Heart right ventricle (tissue), 16 donors: ENCODE measurements at regions not wholly inside any gene's neighbourhood (a gene's known extent, or its start where the extent isn't known, plus 50 kb on each side); places are given as distances from the start of the nearest gene placed in this dataset.
"Not testable (repeated sequence)": the region's sequence is repeated elsewhere in the genome, so short reads cannot be mapped to it uniquely, and the experiment has no call there.

ENCODE experiments used
- ATAC-seq, 8 donors: fragments of 200-7000 bp; cut with Tn5 transposase; one replicate each; pipeline ENCODE4 v1.9.1; 2020; ENCODE audit warnings: mild to moderate bottlenecking in 8 of 8, moderate library complexity in 8 of 8, moderate number of reproducible peaks in 1 of 8
- DNase-seq, 2 donors: peaks; one replicate each; pipeline ENCODE4 v3.0.0-alpha.2; 2020
- H3K27ac ChIP-seq, 10 donors: fragments of 200-600 bp; sonication (generic) in 2 of 10; one replicate each; pipeline versions ENCODE4 v1.5.0 to v1.8.0; 2020 to 2022; ENCODE audit warnings: mild to moderate bottlenecking in 3 of 10
- H3K27me3 ChIP-seq, 7 donors: fragments of 200-600 bp; one replicate each; pipeline ENCODE4 v1.8.0; 2021 to 2022; ENCODE audit warnings: mild to moderate bottlenecking in 2 of 7
- H3K36me3 ChIP-seq, 9 donors: fragments of 200-600 bp; sonication (generic) in 1 of 9; one replicate each; pipeline versions ENCODE4 v1.5.0 to v1.8.0; 2020 to 2022; ENCODE audit warnings: mild to moderate bottlenecking in 2 of 9
- H3K4me1 ChIP-seq, 9 donors: fragments of 200-600 bp; sonication (generic) in 1 of 9; one replicate each; pipeline versions ENCODE4 v1.5.0 to v1.8.0; 2020 to 2022; ENCODE audit warnings: mild to moderate bottlenecking in 4 of 9
- H3K4me3 ChIP-seq, 10 donors: fragments of 200-600 bp; sonication (generic) in 2 of 10; one replicate each; pipeline versions ENCODE4 v1.5.0 to v1.8.0; 2020 to 2022; ENCODE audit warnings: mild to moderate bottlenecking in 7 of 10, moderate library complexity in 2 of 10
- H3K9me3 ChIP-seq, 11 donors: fragments of 200-600 bp in 10 of 11; sonication (generic) in 2 of 11; one replicate each; pipeline versions ENCODE4 v1.5.0 to v1.8.0; 2013 to 2022; ENCODE audit warnings: mild to moderate bottlenecking in 2 of 11, control low read depth in 1 of 11, moderate library complexity in 1 of 11
- WGBS, 2 donors: extraction: QIAGEN DNeasy Blood & Tissue Kit; methylation state at CpG; one replicate each; pipeline ENCODE4 v1.1.7; 2013; ENCODE audit warnings: inconsistent platforms in 1 of 2; 5-methylcytosine and 5-hydroxymethylcytosine counted together
- intact Hi-C, 10 donors: fragments of 100-400 bp; cut with DNase I; formaldehyde crosslinking; loops; one replicate each; pipeline versions ENCODE4 v1.11.1 to v1.14.2; 2022
- TF ChIP-seq, protein P1 (sequence below), 9 donors: fragments of 200-600 bp; sonication (generic) in 2 of 9; IDR thresholded peaks; one replicate each; pipeline versions ENCODE4 v1.5.0 to v1.8.0; 2021 to 2022; ENCODE audit warnings: antibody characterized with exemption in 9 of 9, mild to moderate bottlenecking in 5 of 9, moderate library complexity in 1 of 9
- donor health status: Arrhythmogenic right ventricular cardiomyopathy.
- donor health status: ischemic (EF 13 %, LVEDD 7.1; RV severe dilation, severe dysfunction).
- donor health status: healthy with polysubstance abuse.
- donor health status: DM: no; HTN: yes; CAD: no.
- donor health status: DM: no; HTN: no; CAD: no.
- donor health status: ischemic (EF 25% LVEDD 6.9; RV normal size, moderate dysfunction).
- donor health status: ischemic (EF 25% LVEDD 5.7; RV mildly dilated, moderate dysfunction).
- donor health status: healthy.
- donor health status: DM: yes; HTN: yes; CAD: no.
- donor health status: Ischemic cardiomyopathy.
- donor health status: ischemic (EF 35%, LVEDD 5.7; RV mildly dilated, moderate dysfunction).
- donor health status: nonischemic (EF 11% LVEDD 7.7; RV severe dilation, severe dysfunction).
- donor health status: DM: yes; HTN: yes; CAD: no.
- donor health status: PGD.
- donor health status: ischemic (EF 29% LVEDD 5.4; RV normal size, mild dysfunction).
- donor health status: nonischemic (EF 23%, LVEDD 6.1; RV moderate dilation, normal function).

DNA sequence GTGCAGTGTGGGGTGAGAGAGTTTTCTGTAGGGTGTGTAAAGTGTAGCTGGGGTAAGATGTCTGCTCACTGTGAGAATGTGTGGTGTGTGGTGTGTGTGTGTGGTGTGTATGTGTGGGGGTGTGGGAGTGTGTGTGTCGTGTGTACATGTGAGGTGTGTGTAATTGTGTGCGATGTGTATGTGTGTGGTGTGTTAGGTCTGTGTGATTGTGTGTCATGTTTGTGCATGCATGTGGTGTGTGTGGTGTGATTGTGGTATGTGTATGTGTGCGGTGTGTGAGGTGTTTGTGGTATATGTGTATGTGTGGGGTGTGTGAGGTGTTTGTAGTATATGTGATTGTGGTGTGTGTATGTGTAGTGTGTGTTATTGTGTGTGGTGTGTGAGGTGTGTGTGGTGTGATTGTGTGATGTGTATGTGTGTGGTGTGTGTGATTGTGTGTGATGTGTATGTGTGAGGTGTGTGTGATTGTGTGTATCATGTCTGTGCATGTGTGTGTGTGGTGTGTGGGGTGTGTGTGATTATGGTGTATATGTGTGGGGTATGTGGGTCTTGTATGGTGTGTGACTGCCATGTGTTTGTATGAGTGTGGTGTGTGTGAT lies 241.7 kb upstream of the HDAC4 start:
- peaks cover 0 to 37% (median 21%) of the 10 kb centered on the region in 7 donors for H3K27me3 ChIP-seq
- intact Hi-C loops, result no loop called here
- no peak overlapping the region for H3K27ac ChIP-seq
- no peak for ATAC-seq
- no peaks in the 10 kb centered on the region for H3K4me1 ChIP-seq
- H3K36me3 ChIP-seq, result no peaks in the 10 kb centered on the region
- no peak overlapping the region for H3K4me3 ChIP-seq
- DNase-seq, result no peak
- TF ChIP-seq, protein P1, sequence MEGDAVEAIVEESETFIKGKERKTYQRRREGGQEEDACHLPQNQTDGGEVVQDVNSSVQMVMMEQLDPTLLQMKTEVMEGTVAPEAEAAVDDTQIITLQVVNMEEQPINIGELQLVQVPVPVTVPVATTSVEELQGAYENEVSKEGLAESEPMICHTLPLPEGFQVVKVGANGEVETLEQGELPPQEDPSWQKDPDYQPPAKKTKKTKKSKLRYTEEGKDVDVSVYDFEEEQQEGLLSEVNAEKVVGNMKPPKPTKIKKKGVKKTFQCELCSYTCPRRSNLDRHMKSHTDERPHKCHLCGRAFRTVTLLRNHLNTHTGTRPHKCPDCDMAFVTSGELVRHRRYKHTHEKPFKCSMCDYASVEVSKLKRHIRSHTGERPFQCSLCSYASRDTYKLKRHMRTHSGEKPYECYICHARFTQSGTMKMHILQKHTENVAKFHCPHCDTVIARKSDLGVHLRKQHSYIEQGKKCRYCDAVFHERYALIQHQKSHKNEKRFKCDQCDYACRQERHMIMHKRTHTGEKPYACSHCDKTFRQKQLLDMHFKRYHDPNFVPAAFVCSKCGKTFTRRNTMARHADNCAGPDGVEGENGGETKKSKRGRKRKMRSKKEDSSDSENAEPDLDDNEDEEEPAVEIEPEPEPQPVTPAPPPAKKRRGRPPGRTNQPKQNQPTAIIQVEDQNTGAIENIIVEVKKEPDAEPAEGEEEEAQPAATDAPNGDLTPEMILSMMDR (IDR thresholded peaks at IDR 0.05), result no peak
- no peaks in the 10 kb centered on the region for H3K9me3 ChIP-seq
- WGBS, 2 donors, result 80 to 100% methylated on average over 3 of the region's 3 CpGs

GRCh38 chr2:239641904-239642303 lies 241.1 kb upstream of the HDAC4 start:
- ATAC-seq, H3K36me3 ChIP-seq, intact Hi-C loops, H3K4me1 ChIP-seq, H3K4me3 ChIP-seq, DNase-seq, H3K9me3 ChIP-seq, H3K27ac ChIP-seq: not testable (repeated sequence)
- 82 to 85% methylated on average over 11 of the region's 11 CpGs for WGBS, 2 donors
- peaks cover 0 to 40% (median 16%) of the 10 kb centered on the region in 7 donors for H3K27me3 ChIP-seq

- intact Hi-C loops, result no loop called here
- Histone ChIP-seq H3K9me3 (peaks cover 0 to 7% (median 0%) of the 10 kb centered on the region in 11 donors), H3K4me1 (no peaks in the 10 kb centered on the region), H3K27me3 (peaks cover 0 to 34% (median 11%) of the 10 kb centered on the region in 7 donors), H3K4me3 (no peak overlapping the region), H3K27ac (no peak overlapping the region), H3K36me3 (no peaks in the 10 kb centered on the region)
- DNase-seq (no peak), ATAC-seq (no peak)
- 87 to 89% methylated on average over 16 of the region's 16 CpGs for WGBS, 2 donors
- TF ChIP-seq, protein P1 (IDR thresholded peaks at IDR 0.05), result no peak
These were observed 240.1 kb upstream of the HDAC4 start for GRCh38 chr2:239640676-239641578.

- H3K27me3 ChIP-seq, result peaks cover 0 to 31% (median 9%) of the 10 kb centered on the region in 7 donors
- 76 to 85% methylated on average over 5 of the region's 5 CpGs for WGBS, 2 donors
- H3K36me3 ChIP-seq, result no peaks in the 10 kb centered on the region
- TF ChIP-seq, protein P1 (IDR thresholded peaks at IDR 0.05), result no peak
- ATAC-seq (no peak), DNase-seq (no peak)
- intact Hi-C loops, result no loop called here
- no peak overlapping the region for H3K4me3 ChIP-seq
- H3K4me1 ChIP-seq, result no peaks in the 10 kb centered on the region
- peaks cover 0 to 8% (median 0%) of the 10 kb centered on the region in 11 donors for H3K9me3 ChIP-seq
- no peak overlapping the region for H3K27ac ChIP-seq
These were observed 239.4 kb upstream of the HDAC4 start for GRCh38 chr2:239640210-239640609.
